Activated CD8-positive, alpha-beta memory T cell treated with anti-CD3 and anti-CD28 coated beads for 36 hours (primary cell): ENCODE measurements at regions not wholly inside any gene's neighbourhood (a gene's known extent, or its start where the extent isn't known, plus 50 kb on each side); places are given as distances from the start of the nearest gene placed in this dataset.

ENCODE experiments used
- CTCF ChIA-PET: fragments of 350-600 bp; sonication (Branson Sonifier 250); formaldehyde crosslinking; loops from one replicate; lab custom pipeline; 2021; ENCODE audit warnings: antibody characterized with exemption; lab: Charles Lee
- POLR2A ChIA-PET: fragments of 350-600 bp; sonication (Branson Sonifier 250); formaldehyde crosslinking; loops from one replicate; lab custom pipeline; 2021; ENCODE audit warnings: antibody characterized with exemption; lab: Charles Lee

- ChIA-PET POLR2A (no interaction called here), CTCF (no interaction called here)
These were observed 116.9 kb downstream of the EVX1 start for GRCh38 chr7:27359181-27360125.

- CTCF ChIA-PET = no interaction called here
- POLR2A ChIA-PET = no interaction called here
These were observed 118.9 kb downstream of the EVX1 start for GRCh38 chr7:27361522-27361921.

- ChIA-PET CTCF (no interaction called here), POLR2A (no interaction called here)
These were observed 119.4 kb downstream of the EVX1 start for GRCh38 chr7:27362026-27362425.

- ChIA-PET CTCF (no interaction called here), POLR2A (no interaction called here)
These were observed 121.7 kb downstream of the EVX1 start for GRCh38 chr7:27364344-27364758.

- POLR2A ChIA-PET = no interaction called here
- CTCF ChIA-PET = no interaction called here
These were observed 124.8 kb downstream of the EVX1 start for GRCh38 chr7:27367179-27367932.

GRCh38 chr7:27367933-27368549 is 125.4 kb downstream of the EVX1 start:
- ChIA-PET POLR2A (no interaction called here), CTCF (no interaction called here)

GRCh38 chr7:27374958-27375841 is 132.6 kb downstream of the EVX1 start:
- CTCF ChIA-PET = no interaction called here
- POLR2A ChIA-PET = no interaction called here

- POLR2A ChIA-PET = no interaction called here
These were observed 133.4 kb downstream of the EVX1 start for GRCh38 chr7:27375958-27376357.

GRCh38 chr7:27377988-27378387 is 135.4 kb downstream of the EVX1 start:
- POLR2A ChIA-PET = no interaction called here

More at GRCh38 chr7:27375958-27376357, 133.4 kb downstream of the EVX1 start:
- CTCF ChIA-PET = no interaction called here

GRCh38 chr7:27382307-27382706 is 139.7 kb downstream of the EVX1 start:
- ChIA-PET CTCF (no interaction called here), POLR2A (no interaction called here)

More at GRCh38 chr7:27377988-27378387, 135.4 kb downstream of the EVX1 start:
- CTCF ChIA-PET = no interaction called here

GRCh38 chr7:27386581-27386980 is 144.0 kb downstream of the EVX1 start:
- POLR2A ChIA-PET = no interaction called here

GRCh38 chr7:27387864-27388263 is 145.3 kb downstream of the EVX1 start:
- ChIA-PET POLR2A (interaction anchor here (0.5 kb wide), 1 partner anchor 130 kb away, joined by 4 read pairs; no protein-coding TSS in a partner anchor), CTCF (no interaction called here)

More at GRCh38 chr7:27386581-27386980, 144.0 kb downstream of the EVX1 start:
- CTCF ChIA-PET = no interaction called here

GRCh38 chr7:27388561-27388960 is 146.0 kb downstream of the EVX1 start:
- ChIA-PET POLR2A (no interaction called here), CTCF (no interaction called here)

GRCh38 chr7:27389496-27389895 is 146.9 kb downstream of the EVX1 start:
- ChIA-PET POLR2A (no interaction called here), CTCF (no interaction called here)

GRCh38 chr7:27392477-27392876 is 149.9 kb downstream of the EVX1 start:
- CTCF ChIA-PET = no interaction called here
- POLR2A ChIA-PET = no interaction called here

GRCh38 chr7:27394871-27395270 is 152.3 kb downstream of the EVX1 start:
- ChIA-PET CTCF (no interaction called here), POLR2A (no interaction called here)

GRCh38 chr7:27395626-27396025 is 153.0 kb downstream of the EVX1 start:
- ChIA-PET POLR2A (no interaction called here), CTCF (no interaction called here)

- ChIA-PET CTCF (no interaction called here), POLR2A (no interaction called here)
These were observed 154.9 kb downstream of the EVX1 start for GRCh38 chr7:27397503-27397902.

GRCh38 chr7:27398851-27399250 is 156.2 kb downstream of the EVX1 start:
- ChIA-PET CTCF (no interaction called here), POLR2A (no interaction called here)
